SK-N-SH treated with all-trans-retinoic acid at 6 μM for 48 hours (cell line): ENCODE measurements at regions not wholly inside any gene's neighbourhood (a gene's known extent, or its start where the extent isn't known, plus 50 kb on each side); places are given as distances from the start of the nearest gene placed in this dataset.

Experiments used
- ATAC-seq: fragments of 200-7000 bp; cut with Tn5 transposase; 3 replicates; pipeline ENCODE4 v1.9.1; 2020; ENCODE audit warnings: mild to moderate bottlenecking, moderate library complexity
- ARNTL ChIP-seq: fragments of 450-650 bp; formaldehyde crosslinking; IDR thresholded peaks from 2 replicates; pipeline ENCODE4 v1.5.0; 2020; ENCODE audit warnings: low read depth, mild to moderate bottlenecking, moderate library complexity, borderline replicate concordance
- BACH2 ChIP-seq: fragments of 250-450 bp; sonication (Bioruptor Pico); IDR thresholded peaks from 2 replicates; pipeline ENCODE4 v1.9.0; 2021; ENCODE audit warnings: mild to moderate bottlenecking, borderline replicate concordance
- CSDC2 ChIP-seq: fragments of 250-450 bp; sonication (Bioruptor Pico); IDR thresholded peaks from 2 replicates; pipeline ENCODE4 v1.5.0; 2020; ENCODE audit warnings: mild to moderate bottlenecking, moderate library complexity
- ESRRG ChIP-seq: fragments of 250-450 bp; sonication (Bioruptor Pico); IDR thresholded peaks from 2 replicates; pipeline ENCODE4 v1.6.1; 2021; ENCODE audit warnings: mild to moderate bottlenecking
- GLIS3 ChIP-seq: fragments of 250-450 bp; sonication (Bioruptor Pico); IDR thresholded peaks from 2 replicates; pipeline ENCODE4 v1.5.0; 2020; ENCODE audit warnings: mild to moderate bottlenecking, moderate library complexity
- ISL1 ChIP-seq: fragments of 250-450 bp; sonication (Bioruptor Pico); IDR thresholded peaks from 2 replicates; pipeline ENCODE4 v2.1.2; 2022; ENCODE audit warnings: mild to moderate bottlenecking, moderate library complexity
- OSR1 ChIP-seq: fragments of 250-450 bp; sonication (Bioruptor Pico); IDR thresholded peaks from 2 replicates; pipeline ENCODE4 v1.8.0; 2022; ENCODE audit warnings: moderate library complexity, mild to moderate bottlenecking, inconsistent platforms
- PPARA ChIP-seq: fragments of 250-450 bp; sonication (Bioruptor Pico); IDR thresholded peaks from 2 replicates; pipeline ENCODE4 v1.5.0; 2020; ENCODE audit warnings: mild to moderate bottlenecking, borderline replicate concordance
- RARB ChIP-seq: fragments of 250-450 bp; sonication (Bioruptor Pico); IDR thresholded peaks from 2 replicates; pipeline ENCODE4 v1.8.0; 2021; ENCODE audit warnings: mild to moderate bottlenecking, moderate library complexity
- SNAI2 ChIP-seq: fragments of 250-450 bp; sonication (Bioruptor Pico); IDR thresholded peaks from 2 replicates; pipeline ENCODE4 v1.5.0; 2020; ENCODE audit warnings: mild to moderate bottlenecking, moderate library complexity
- TCF4 ChIP-seq: fragments of 250-450 bp; sonication (Bioruptor Pico); IDR thresholded peaks from 2 replicates; pipeline ENCODE4 v1.8.0; 2021; ENCODE audit warnings: mild to moderate bottlenecking, moderate library complexity, borderline replicate concordance
- TOX ChIP-seq: fragments of 250-450 bp; sonication (Bioruptor Pico); IDR thresholded peaks from 2 replicates; pipeline ENCODE4 v1.8.0; 2021; ENCODE audit warnings: mild to moderate bottlenecking, moderate library complexity, borderline replicate concordance
- TSHZ2 ChIP-seq: fragments of 250-450 bp; sonication (Bioruptor Pico); IDR thresholded peaks from 2 replicates; pipeline ENCODE4 v1.5.0; 2020; ENCODE audit warnings: mild to moderate bottlenecking, moderate library complexity
- ZC3H10 ChIP-seq: fragments of 250-450 bp; sonication (Bioruptor Pico); IDR thresholded peaks from 2 replicates; pipeline ENCODE4 v1.5.1; 2021; ENCODE audit warnings: mild to moderate bottlenecking, moderate library complexity
- ZFP3 ChIP-seq: fragments of 250-450 bp; sonication (Bioruptor Pico); IDR thresholded peaks from 2 replicates; pipeline ENCODE4 v1.5.0; 2020; ENCODE audit warnings: mild to moderate bottlenecking, moderate library complexity
- ZFP30 ChIP-seq: fragments of 450-650 bp; formaldehyde crosslinking; IDR thresholded peaks from 2 replicates; pipeline ENCODE4 v1.5.0; 2022; ENCODE audit warnings: mild to moderate bottlenecking, moderate library complexity
- ZNF8 ChIP-seq: fragments of 450-650 bp; formaldehyde crosslinking; IDR thresholded peaks from 2 replicates; pipeline ENCODE4 v1.5.0; 2020; ENCODE audit warnings: mild to moderate bottlenecking, moderate library complexity
- TF ChIP-seq, protein P1 (sequence below): fragments of 250-450 bp; sonication (Bioruptor Pico); IDR thresholded peaks from 2 replicates; pipeline ENCODE4 v1.5.1; 2021; ENCODE audit warnings: mild to moderate bottlenecking, moderate library complexity
- TF ChIP-seq, protein P2 (sequence below): fragments of 250-450 bp; sonication (Bioruptor Pico); IDR thresholded peaks from 2 replicates; pipeline ENCODE4 v1.8.0; 2021; ENCODE audit warnings: low read depth, mild to moderate bottlenecking, moderate library complexity, borderline replicate concordance
- TF ChIP-seq, protein P3 (sequence below): fragments of 250-450 bp; sonication (Bioruptor Pico); IDR thresholded peaks from 2 replicates; pipeline ENCODE4 v1.5.1; 2020; ENCODE audit warnings: low read depth, mild to moderate bottlenecking, moderate library complexity

- ATAC-seq = no peak
- TF ChIP-seq ZFP30 = no peak
- no peak for TF ChIP-seq GLIS3
- TF ChIP-seq, protein P1, sequence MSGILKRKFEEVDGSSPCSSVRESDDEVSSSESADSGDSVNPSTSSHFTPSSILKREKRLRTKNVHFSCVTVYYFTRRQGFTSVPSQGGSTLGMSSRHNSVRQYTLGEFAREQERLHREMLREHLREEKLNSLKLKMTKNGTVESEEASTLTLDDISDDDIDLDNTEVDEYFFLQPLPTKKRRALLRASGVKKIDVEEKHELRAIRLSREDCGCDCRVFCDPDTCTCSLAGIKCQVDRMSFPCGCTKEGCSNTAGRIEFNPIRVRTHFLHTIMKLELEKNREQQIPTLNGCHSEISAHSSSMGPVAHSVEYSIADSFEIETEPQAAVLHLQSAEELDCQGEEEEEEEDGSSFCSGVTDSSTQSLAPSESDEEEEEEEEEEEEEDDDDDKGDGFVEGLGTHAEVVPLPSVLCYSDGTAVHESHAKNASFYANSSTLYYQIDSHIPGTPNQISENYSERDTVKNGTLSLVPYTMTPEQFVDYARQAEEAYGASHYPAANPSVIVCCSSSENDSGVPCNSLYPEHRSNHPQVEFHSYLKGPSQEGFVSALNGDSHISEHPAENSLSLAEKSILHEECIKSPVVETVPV = no peak
- TF ChIP-seq RARB (CRISPR knock-in tag) = no peak
- no peak for TF ChIP-seq TSHZ2
- TF ChIP-seq, protein P2, sequence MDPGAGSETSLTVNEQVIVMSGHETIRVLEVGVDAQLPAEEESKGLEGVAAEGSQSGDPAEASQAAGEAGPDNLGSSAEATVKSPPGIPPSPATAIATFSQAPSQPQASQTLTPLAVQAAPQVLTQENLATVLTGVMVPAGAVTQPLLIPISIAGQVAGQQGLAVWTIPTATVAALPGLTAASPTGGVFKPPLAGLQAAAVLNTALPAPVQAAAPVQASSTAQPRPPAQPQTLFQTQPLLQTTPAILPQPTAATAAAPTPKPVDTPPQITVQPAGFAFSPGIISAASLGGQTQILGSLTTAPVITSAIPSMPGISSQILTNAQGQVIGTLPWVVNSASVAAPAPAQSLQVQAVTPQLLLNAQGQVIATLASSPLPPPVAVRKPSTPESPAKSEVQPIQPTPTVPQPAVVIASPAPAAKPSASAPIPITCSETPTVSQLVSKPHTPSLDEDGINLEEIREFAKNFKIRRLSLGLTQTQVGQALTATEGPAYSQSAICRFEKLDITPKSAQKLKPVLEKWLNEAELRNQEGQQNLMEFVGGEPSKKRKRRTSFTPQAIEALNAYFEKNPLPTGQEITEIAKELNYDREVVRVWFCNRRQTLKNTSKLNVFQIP (CRISPR knock-in tag) = no peak
- TF ChIP-seq ZC3H10 = no peak
- TF ChIP-seq SNAI2 (CRISPR knock-in tag) = no peak
- TF ChIP-seq ESRRG (CRISPR knock-in tag) = no peak
- no peak for TF ChIP-seq ZNF8 (CRISPR knock-in tag)
Measured at GRCh38 chr2:5089409-5089808, 602.8 kb upstream of the SOX11 start.

GRCh38 chr2:5093056-5093455, 599.1 kb upstream of the SOX11 start:
- no peak for ATAC-seq
- TF ChIP-seq BACH2 (no peak), ZFP30 (no peak), PPARA (CRISPR knock-in tag) (no peak), TOX (CRISPR knock-in tag) (no peak), ISL1 (CRISPR knock-in tag) (no peak), TCF4 (CRISPR knock-in tag) (no peak), CSDC2 (CRISPR knock-in tag) (no peak), ZC3H10 (no peak)
- TF ChIP-seq, protein P3, sequence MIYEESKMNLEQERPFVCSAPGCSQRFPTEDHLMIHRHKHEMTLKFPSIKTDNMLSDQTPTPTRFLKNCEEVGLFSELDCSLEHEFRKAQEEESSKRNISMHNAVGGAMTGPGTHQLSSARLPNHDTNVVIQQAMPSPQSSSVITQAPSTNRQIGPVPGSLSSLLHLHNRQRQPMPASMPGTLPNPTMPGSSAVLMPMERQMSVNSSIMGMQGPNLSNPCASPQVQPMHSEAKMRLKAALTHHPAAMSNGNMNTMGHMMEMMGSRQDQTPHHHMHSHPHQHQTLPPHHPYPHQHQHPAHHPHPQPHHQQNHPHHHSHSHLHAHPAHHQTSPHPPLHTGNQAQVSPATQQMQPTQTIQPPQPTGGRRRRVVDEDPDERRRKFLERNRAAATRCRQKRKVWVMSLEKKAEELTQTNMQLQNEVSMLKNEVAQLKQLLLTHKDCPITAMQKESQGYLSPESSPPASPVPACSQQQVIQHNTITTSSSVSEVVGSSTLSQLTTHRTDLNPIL (CRISPR knock-in tag) = no peak

- TF ChIP-seq TCF4 (CRISPR knock-in tag) (no peak), ZNF8 (CRISPR knock-in tag) (no peak), PPARA (CRISPR knock-in tag) (no peak)
- ATAC-seq = no peak
Measured at GRCh38 chr2:5093518-5093917, 598.7 kb upstream of the SOX11 start.

GRCh38 chr2:5094192-5094591, 598.0 kb upstream of the SOX11 start:
- no peak for ATAC-seq
- TF ChIP-seq, protein P2 (CRISPR knock-in tag) = no peak
- no peak for TF ChIP-seq ESRRG (CRISPR knock-in tag)
- no peak for TF ChIP-seq BACH2
- no peak for TF ChIP-seq PPARA (CRISPR knock-in tag)
- TF ChIP-seq TOX (CRISPR knock-in tag) = no peak
- TF ChIP-seq OSR1 (CRISPR knock-in tag) = no peak
- TF ChIP-seq TSHZ2 = no peak
- TF ChIP-seq ZFP3 (CRISPR knock-in tag) = no peak
- TF ChIP-seq SNAI2 (CRISPR knock-in tag) = no peak
- TF ChIP-seq, protein P3 (CRISPR knock-in tag) = no peak
- no peak for TF ChIP-seq ZNF8 (CRISPR knock-in tag)
- TF ChIP-seq, protein P1 = no peak
- TF ChIP-seq ARNTL = no peak
